ENCODE measurements at regions not wholly inside any gene's neighbourhood (a gene's known extent, or its start where the extent isn't known, plus 50 kb on each side); places are given as distances from the start of the nearest gene placed in this dataset.

GRCh38 chr2:221705185-221705877, 133.2 kb upstream of the EPHA4 start:
- Histone ChIP-seq H3K4me1 (ENCODE audit: insufficient read depth) (no peaks in the 10 kb centered on the region), H3K79me2 (ENCODE audit: insufficient read depth) (no peaks in the 10 kb centered on the region), H4K20me1 (ENCODE audit: insufficient read depth) (no peaks in the 10 kb centered on the region), H3K36me3 (ENCODE audit: low read depth) (no peaks in the 10 kb centered on the region), H2AFZ (no peak overlapping the region), H3K27ac (no peak overlapping the region), H3K4me3 (no peak overlapping the region), H3K9ac (no peak overlapping the region), H3F3A (ENCODE audit: insufficient read depth) (no peaks in the 10 kb centered on the region), H3K4me2 (ENCODE audit: unreplicated experiment) (no peak overlapping the region), H3K9me2 (ENCODE audit: insufficient read depth) (no peaks in the 10 kb centered on the region), H3K9me3 (ENCODE audit: low read depth) (no peaks in the 10 kb centered on the region), H3K27me3 (replicated peaks; ENCODE audit: insufficient read depth) (no peaks in the 10 kb centered on the region)
- in situ Hi-C loops (cut with MboI), result no loop called here
- TF ChIP-seq EZH2phosphoT487 (IDR thresholded peaks at IDR 0.05; ENCODE audit: insufficient read depth, low read depth), result no peak
- no peak for TF ChIP-seq EZH2 (IDR thresholded peaks at IDR 0.05; ENCODE audit: insufficient read depth, poor library complexity, severe bottlenecking)
- no peak for DNase-seq
- WGBS, 2 experiments (ENCODE audit: low coverage in 1 of 2, low lambda C conversion rate in 2 of 2, missing lambda C conversion rate in 2 of 2), result 51 to 63% methylated on average over 6 of the region's 6 CpGs

- in situ Hi-C loops (cut with MboI), result no loop called here
- TF ChIP-seq EZH2 (IDR thresholded peaks at IDR 0.05; ENCODE audit: insufficient read depth, poor library complexity, severe bottlenecking), result no peak
- TF ChIP-seq EZH2phosphoT487 (IDR thresholded peaks at IDR 0.05; ENCODE audit: insufficient read depth, low read depth), result no peak
- 39 to 48% methylated on average over 8 of the region's 8 CpGs for WGBS, 2 experiments (ENCODE audit: low coverage in 1 of 2, low lambda C conversion rate in 2 of 2, missing lambda C conversion rate in 2 of 2)
Measured at GRCh38 chr2:221704442-221704841, 132.3 kb upstream of the EPHA4 start.

GRCh38 chr2:221693365-221693764, 121.3 kb upstream of the EPHA4 start:
- in situ Hi-C loops (cut with MboI), result no loop called here
- TF ChIP-seq EZH2 (IDR thresholded peaks at IDR 0.05; ENCODE audit: insufficient read depth, poor library complexity, severe bottlenecking) (no peak), EZH2phosphoT487 (IDR thresholded peaks at IDR 0.05; ENCODE audit: insufficient read depth, low read depth) (no peak)
- WGBS, 2 experiments (ENCODE audit: low coverage in 1 of 2, low lambda C conversion rate in 2 of 2, missing lambda C conversion rate in 2 of 2), result 39 to 49% methylated on average over 2 of the region's 2 CpGs

More at GRCh38 chr2:221704442-221704841, 132.3 kb upstream of the EPHA4 start:
- no peak overlapping the region for H3K4me2 ChIP-seq (ENCODE audit: unreplicated experiment)
- no peaks in the 10 kb centered on the region for H3F3A ChIP-seq (ENCODE audit: insufficient read depth)
- H3K4me3 ChIP-seq, result no peak overlapping the region
- no peaks in the 10 kb centered on the region for H3K4me1 ChIP-seq (ENCODE audit: insufficient read depth)
- no peaks in the 10 kb centered on the region for H3K9me2 ChIP-seq (ENCODE audit: insufficient read depth)
- H3K79me2 ChIP-seq (ENCODE audit: insufficient read depth), result no peaks in the 10 kb centered on the region
- no peaks in the 10 kb centered on the region for H3K9me3 ChIP-seq (ENCODE audit: low read depth)
- no peaks in the 10 kb centered on the region for H3K27me3 ChIP-seq (replicated peaks; ENCODE audit: insufficient read depth)
- no peak overlapping the region for H3K9ac ChIP-seq
- H3K36me3 ChIP-seq (ENCODE audit: low read depth), result no peaks in the 10 kb centered on the region
- H2AFZ ChIP-seq, result no peak overlapping the region
- no peak overlapping the region for H3K27ac ChIP-seq
- no peaks in the 10 kb centered on the region for H4K20me1 ChIP-seq (ENCODE audit: insufficient read depth)
- DNase-seq, result no peak

GRCh38 chr2:221691571-221691970, 119.5 kb upstream of the EPHA4 start:
- 29 to 31% methylated on average over 1 of the region's 1 CpG for WGBS, 2 experiments (ENCODE audit: low coverage in 1 of 2, low lambda C conversion rate in 2 of 2, missing lambda C conversion rate in 2 of 2)
- H3K9me2 ChIP-seq (ENCODE audit: insufficient read depth), result no peaks in the 10 kb centered on the region

More at GRCh38 chr2:221693365-221693764, 121.3 kb upstream of the EPHA4 start:
- H3K27ac ChIP-seq, result no peak overlapping the region
- H3K9me2 ChIP-seq (ENCODE audit: insufficient read depth), result no peaks in the 10 kb centered on the region
- no peak overlapping the region for H3K4me2 ChIP-seq (ENCODE audit: unreplicated experiment)
- H3K9ac ChIP-seq, result no peak overlapping the region
- H3K79me2 ChIP-seq (ENCODE audit: insufficient read depth), result no peaks in the 10 kb centered on the region
- no peaks in the 10 kb centered on the region for H3K9me3 ChIP-seq (ENCODE audit: low read depth)
- H4K20me1 ChIP-seq (ENCODE audit: insufficient read depth), result no peaks in the 10 kb centered on the region
- 0 out of 2 replicates have a peak, but pooled peaks cover 4% of the 10 kb centered on the region for H3K27me3 ChIP-seq (replicated peaks; ENCODE audit: insufficient read depth)
- no peak overlapping the region for H3K4me3 ChIP-seq
- no peaks in the 10 kb centered on the region for H3K4me1 ChIP-seq (ENCODE audit: insufficient read depth)
- DNase-seq, result no peak
- no peaks in the 10 kb centered on the region for H3K36me3 ChIP-seq (ENCODE audit: low read depth)
- H2AFZ ChIP-seq, result no peak overlapping the region
- no peaks in the 10 kb centered on the region for H3F3A ChIP-seq (ENCODE audit: insufficient read depth)

More at GRCh38 chr2:221691571-221691970, 119.5 kb upstream of the EPHA4 start:
- H3K9me3 ChIP-seq (ENCODE audit: low read depth), result no peaks in the 10 kb centered on the region
- no peaks in the 10 kb centered on the region for H3K36me3 ChIP-seq (ENCODE audit: low read depth)
- no peaks in the 10 kb centered on the region for H3K79me2 ChIP-seq (ENCODE audit: insufficient read depth)
- H2AFZ ChIP-seq, result no peak overlapping the region
- no peaks in the 10 kb centered on the region for H3F3A ChIP-seq (ENCODE audit: insufficient read depth)
- TF ChIP-seq EZH2phosphoT487 (IDR thresholded peaks at IDR 0.05; ENCODE audit: insufficient read depth, low read depth), result no peak
- TF ChIP-seq EZH2 (IDR thresholded peaks at IDR 0.05; ENCODE audit: insufficient read depth, poor library complexity, severe bottlenecking), result no peak
- DNase-seq, result no peak
- H4K20me1 ChIP-seq (ENCODE audit: insufficient read depth), result no peaks in the 10 kb centered on the region
- in situ Hi-C loops (cut with MboI), result no loop called here
- no peaks in the 10 kb centered on the region for H3K4me1 ChIP-seq (ENCODE audit: insufficient read depth)
- H3K4me3 ChIP-seq, result no peak overlapping the region
- no peak overlapping the region for H3K9ac ChIP-seq
- 0 out of 2 replicates have a peak, but pooled peaks cover 3% of the 10 kb centered on the region for H3K27me3 ChIP-seq (replicated peaks; ENCODE audit: insufficient read depth)
- no peak overlapping the region for H3K27ac ChIP-seq
- H3K4me2 ChIP-seq (ENCODE audit: unreplicated experiment), result no peak overlapping the region
